ENCODE measurements at regions not wholly inside any gene's neighbourhood (a gene's known extent, or its start where the extent isn't known, plus 50 kb on each side); places are given as distances from the start of the nearest gene placed in this dataset.
"Not testable (repeated sequence)": the region's sequence is repeated elsewhere in the genome, so short reads cannot be mapped to it uniquely, and the experiment has no call there.

DNA sequence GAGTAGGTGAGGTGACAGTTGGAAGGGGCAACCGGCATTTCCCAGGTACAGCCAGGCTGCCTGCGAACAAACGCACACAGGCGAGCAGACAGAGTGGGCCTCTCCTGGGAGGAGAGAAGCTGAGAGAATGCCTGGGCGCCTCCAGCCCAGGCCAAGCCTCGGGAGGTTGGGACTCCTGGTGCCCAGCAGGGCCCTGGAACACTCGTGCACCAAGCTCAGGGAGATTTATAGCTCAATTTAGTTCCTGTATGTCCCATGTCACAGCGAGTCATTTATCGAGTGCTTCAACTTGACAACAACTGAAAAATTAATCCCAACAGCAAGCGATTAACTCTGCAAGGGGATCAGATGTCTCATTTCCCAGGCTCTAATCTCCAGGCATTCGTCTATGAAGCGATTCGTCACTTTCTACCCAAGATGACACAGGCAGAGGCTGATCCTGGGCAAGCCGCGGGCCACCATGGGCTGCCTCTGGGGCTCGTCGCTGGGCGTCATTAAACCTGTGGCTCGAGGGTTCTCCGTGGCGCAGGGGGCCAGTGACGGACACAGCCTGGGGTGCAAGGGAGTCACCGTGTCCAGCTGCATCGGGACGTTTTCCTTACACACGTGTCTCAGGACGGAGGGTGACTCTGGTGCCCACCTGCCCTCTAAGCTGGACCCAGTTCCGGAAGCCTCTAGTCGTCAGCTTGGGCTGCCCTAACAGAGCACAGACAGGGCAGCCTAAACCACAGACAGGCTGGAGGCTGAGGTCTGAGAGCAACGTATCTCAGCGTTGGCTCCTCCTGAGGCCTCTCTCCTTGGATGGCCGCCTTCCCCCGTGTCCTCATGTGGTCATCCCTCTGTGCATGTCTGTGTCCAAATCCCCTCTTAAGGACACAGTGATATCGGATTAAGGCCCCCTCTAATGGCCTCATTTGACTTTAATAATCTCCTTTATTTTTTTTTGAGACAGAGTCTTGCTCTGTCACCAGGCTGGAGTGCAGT is 154.1 kb downstream of the CTTN start:
- DNase-seq: peak; percentile 53
- no peak overlapping the region for H3K4me3 ChIP-seq (ENCODE audit: insufficient read depth, low read depth, low read length)
- H3K27me3 ChIP-seq (ENCODE audit: control insufficient read depth, insufficient read depth, low read length): no peaks in the 10 kb centered on the region
- H3K36me3 ChIP-seq (replicated peaks; ENCODE audit: control insufficient read depth, insufficient read depth, low read length): no peaks in the 10 kb centered on the region

DNA sequence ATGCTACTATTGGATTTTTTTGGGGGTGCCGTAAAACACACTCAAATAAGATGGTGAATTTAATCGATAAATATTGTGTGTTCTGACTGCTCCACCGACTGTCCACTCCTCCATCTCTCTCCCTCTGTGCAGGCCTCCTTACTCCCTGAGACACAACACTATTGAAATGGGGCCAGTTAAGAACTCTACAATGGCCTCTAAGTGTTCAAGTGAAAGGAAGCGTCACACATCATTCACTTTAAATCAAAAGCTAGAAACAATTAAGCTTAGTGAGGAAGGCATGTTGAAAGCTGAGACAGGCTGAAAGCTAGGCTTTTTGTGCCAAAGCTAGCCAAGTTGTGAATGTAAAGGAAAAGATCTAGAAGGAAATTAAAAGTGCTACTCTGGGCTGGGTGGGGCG is 156.7 kb downstream of the CTTN start:
- Histone ChIP-seq H3K27me3 (ENCODE audit: control insufficient read depth, insufficient read depth, low read length) (no peaks in the 10 kb centered on the region), H3K4me3 (ENCODE audit: insufficient read depth, low read depth, low read length) (no peak overlapping the region), H3K36me3 (replicated peaks; ENCODE audit: control insufficient read depth, insufficient read depth, low read length) (no peaks in the 10 kb centered on the region)
- no peak for DNase-seq

- H3K36me3 ChIP-seq (replicated peaks; ENCODE audit: control insufficient read depth, insufficient read depth, low read length): no peaks in the 10 kb centered on the region
- H3K27me3 ChIP-seq (ENCODE audit: control insufficient read depth, insufficient read depth, low read length): no peaks in the 10 kb centered on the region
- no peak for DNase-seq
- H3K4me3 ChIP-seq (ENCODE audit: insufficient read depth, low read depth, low read length): no peak overlapping the region
Observed at GRCh38 chr11:70556884-70557741, 158.8 kb downstream of the CTTN start.

DNA sequence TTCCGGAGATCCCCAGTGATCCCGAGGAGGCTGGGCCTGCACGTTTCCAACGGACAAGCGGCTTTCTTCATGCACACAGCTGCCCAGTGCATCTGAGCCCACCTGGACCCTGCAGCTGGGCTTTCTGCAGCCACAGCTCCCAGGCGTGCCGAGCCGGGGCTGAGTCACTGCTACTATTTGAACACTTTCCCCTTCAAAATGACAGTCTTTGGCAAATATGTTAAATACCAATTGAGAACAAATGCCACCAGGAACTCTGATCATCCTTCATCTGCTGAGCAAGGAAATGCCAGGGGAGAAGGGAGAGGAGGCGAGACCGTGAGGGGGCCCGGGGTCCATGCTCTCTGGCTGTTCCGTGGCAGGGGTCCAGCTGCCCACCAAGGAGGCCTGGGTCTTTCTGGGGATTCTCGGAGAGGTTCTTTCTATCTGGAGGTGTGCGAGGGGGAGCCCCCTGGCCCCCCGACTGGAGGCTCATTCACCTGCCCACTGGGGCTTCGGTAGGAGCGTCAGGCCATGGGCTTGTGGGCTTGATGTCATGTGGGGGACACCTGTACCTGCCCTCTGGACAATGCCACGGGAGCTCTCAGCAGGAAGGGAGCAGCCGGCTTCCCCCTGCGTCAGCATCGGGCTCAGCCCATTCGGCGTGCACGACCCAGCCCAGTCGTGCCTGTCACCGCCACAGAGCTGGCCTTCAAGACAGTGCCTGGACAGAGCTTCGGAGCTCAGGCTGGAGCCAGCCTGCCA is 159.6 kb downstream of the CTTN start:
- no peaks in the 10 kb centered on the region for H3K27me3 ChIP-seq (ENCODE audit: control insufficient read depth, insufficient read depth, low read length)
- H3K36me3 ChIP-seq (replicated peaks; ENCODE audit: control insufficient read depth, insufficient read depth, low read length): no peaks in the 10 kb centered on the region
- DNase-seq: no peak
- H3K4me3 ChIP-seq (ENCODE audit: insufficient read depth, low read depth, low read length): no peak overlapping the region

DNA sequence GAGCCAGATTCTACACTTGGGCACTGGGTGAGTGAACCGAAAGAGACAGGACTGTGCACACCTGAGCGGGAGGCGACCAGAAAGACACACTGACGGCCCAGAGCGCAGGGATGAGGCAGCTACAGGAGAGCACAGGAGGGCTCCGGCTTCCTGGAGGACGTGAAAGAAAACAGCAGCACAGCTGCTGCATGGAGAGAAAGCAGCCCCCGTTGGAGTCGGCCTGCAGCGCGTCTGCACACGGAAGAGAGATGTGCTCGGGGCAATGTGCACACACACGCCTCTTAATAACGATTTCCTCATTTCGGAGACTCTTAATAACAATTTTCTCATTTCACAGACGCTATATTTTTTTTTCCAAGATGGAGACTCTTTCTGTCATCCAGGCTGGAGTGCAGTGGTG is 160.4 kb downstream of the CTTN start:
- no peak for DNase-seq
- H3K4me3 ChIP-seq (ENCODE audit: insufficient read depth, low read depth, low read length): no peak overlapping the region
- H3K36me3 ChIP-seq (replicated peaks; ENCODE audit: control insufficient read depth, insufficient read depth, low read length): no peaks in the 10 kb centered on the region
- no peaks in the 10 kb centered on the region for H3K27me3 ChIP-seq (ENCODE audit: control insufficient read depth, insufficient read depth, low read length)

GRCh38 chr11:70559516-70559915 is 161.2 kb downstream of the CTTN start:
- no peak for DNase-seq
- H3K27me3 ChIP-seq (ENCODE audit: control insufficient read depth, insufficient read depth, low read length): no peaks in the 10 kb centered on the region
- no peak overlapping the region for H3K4me3 ChIP-seq (ENCODE audit: insufficient read depth, low read depth, low read length)
- no peaks in the 10 kb centered on the region for H3K36me3 ChIP-seq (replicated peaks; ENCODE audit: control insufficient read depth, insufficient read depth, low read length)

DNA sequence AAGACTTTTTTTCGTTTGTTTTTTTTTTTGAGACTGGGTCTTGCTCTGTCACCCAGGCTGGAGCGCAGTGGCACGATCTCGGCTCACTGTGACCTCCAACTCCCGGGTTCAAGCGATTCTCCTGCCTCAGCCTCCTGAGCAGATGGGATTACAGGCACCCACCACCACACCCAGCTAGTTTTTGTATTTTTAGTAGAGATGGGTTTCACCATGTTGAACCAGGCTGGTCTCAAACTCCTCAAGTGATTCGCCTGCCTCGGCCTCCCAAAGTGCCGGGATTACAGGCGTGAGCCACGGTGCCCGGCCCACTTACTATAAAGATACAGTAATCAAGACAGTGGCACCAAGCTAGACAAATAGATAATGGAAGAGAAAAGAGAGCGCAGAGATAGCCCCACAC is 162.3 kb downstream of the CTTN start:
- not testable (repeated sequence) for H3K4me3 ChIP-seq (ENCODE audit: insufficient read depth, low read depth, low read length); DNase-seq; H3K27me3 ChIP-seq (ENCODE audit: control insufficient read depth, insufficient read depth, low read length); H3K36me3 ChIP-seq (replicated peaks; ENCODE audit: control insufficient read depth, insufficient read depth, low read length)

DNA sequence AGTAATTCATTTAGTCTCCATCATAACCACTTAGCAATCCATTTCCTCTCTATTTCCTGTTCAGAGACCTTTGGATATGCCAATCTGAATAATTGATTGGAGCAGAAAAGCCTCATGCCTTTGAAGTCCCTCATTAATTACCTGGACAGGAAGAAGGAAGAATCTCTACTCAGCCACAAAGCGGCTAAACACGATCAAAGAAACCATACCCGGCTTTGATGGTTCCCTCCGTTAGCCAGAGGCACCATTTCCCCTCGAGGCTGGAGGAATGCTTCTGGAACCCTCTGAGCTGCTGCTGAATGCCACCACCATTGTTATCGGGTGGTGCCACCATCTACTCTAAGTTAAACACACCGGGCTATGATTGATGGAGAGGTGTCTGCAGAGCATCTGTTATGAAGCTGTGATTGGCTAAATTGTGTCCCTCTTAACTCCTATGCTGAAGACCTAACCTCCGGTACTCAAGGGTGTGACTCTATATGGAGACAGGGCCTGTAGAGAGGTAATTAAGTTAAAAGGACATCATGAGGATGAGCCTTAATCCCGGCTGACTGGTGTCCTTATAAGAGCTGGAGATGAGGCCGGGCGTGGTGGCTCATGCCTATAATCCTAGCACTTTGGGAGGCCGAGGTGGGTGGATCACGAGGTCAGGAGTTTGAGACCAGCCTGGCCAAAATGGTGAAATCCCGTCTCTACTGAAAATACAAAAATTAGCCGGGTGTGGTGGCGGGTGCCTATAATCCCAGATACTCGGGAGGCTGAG is 168.6 kb downstream of the CTTN start:
- DNase-seq: no peak
- H3K27me3 ChIP-seq (ENCODE audit: control insufficient read depth, insufficient read depth, low read length): no peaks in the 10 kb centered on the region
- H3K4me3 ChIP-seq (ENCODE audit: insufficient read depth, low read depth, low read length): no peak overlapping the region
- H3K36me3 ChIP-seq (replicated peaks; ENCODE audit: control insufficient read depth, insufficient read depth, low read length): no peaks in the 10 kb centered on the region

DNA sequence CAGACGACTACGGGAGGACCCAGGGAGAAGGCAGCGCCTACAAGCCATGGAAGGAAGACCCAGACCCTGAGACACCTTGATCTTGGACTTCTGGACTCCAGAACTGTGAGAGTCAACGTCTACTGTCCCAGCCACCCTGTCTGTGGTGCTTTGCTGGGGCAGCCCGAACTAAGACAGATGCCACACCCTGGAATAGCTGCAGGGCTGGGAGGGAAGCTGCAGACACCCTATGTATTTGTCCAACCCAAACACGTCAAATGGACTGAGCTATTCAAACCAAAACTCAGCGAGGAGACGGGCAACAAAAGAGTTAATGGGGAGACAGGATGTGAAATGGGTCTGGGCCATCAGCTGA is 169.3 kb downstream of the CTTN start:
- no peak for DNase-seq
- Histone ChIP-seq H3K4me3 (ENCODE audit: insufficient read depth, low read depth, low read length) (no peak overlapping the region), H3K36me3 (replicated peaks; ENCODE audit: control insufficient read depth, insufficient read depth, low read length) (no peaks in the 10 kb centered on the region), H3K27me3 (ENCODE audit: control insufficient read depth, insufficient read depth, low read length) (no peaks in the 10 kb centered on the region)

GRCh38 chr11:70568035-70568813 is 169.9 kb downstream of the CTTN start:
- peak overlapping the region; percentile 15 for H3K4me3 ChIP-seq (ENCODE audit: insufficient read depth, low read depth, low read length)
- no peaks in the 10 kb centered on the region for H3K36me3 ChIP-seq (replicated peaks; ENCODE audit: control insufficient read depth, insufficient read depth, low read length)
- no peaks in the 10 kb centered on the region for H3K27me3 ChIP-seq (ENCODE audit: control insufficient read depth, insufficient read depth, low read length)
- DNase-seq: peak; percentile 96

DNA sequence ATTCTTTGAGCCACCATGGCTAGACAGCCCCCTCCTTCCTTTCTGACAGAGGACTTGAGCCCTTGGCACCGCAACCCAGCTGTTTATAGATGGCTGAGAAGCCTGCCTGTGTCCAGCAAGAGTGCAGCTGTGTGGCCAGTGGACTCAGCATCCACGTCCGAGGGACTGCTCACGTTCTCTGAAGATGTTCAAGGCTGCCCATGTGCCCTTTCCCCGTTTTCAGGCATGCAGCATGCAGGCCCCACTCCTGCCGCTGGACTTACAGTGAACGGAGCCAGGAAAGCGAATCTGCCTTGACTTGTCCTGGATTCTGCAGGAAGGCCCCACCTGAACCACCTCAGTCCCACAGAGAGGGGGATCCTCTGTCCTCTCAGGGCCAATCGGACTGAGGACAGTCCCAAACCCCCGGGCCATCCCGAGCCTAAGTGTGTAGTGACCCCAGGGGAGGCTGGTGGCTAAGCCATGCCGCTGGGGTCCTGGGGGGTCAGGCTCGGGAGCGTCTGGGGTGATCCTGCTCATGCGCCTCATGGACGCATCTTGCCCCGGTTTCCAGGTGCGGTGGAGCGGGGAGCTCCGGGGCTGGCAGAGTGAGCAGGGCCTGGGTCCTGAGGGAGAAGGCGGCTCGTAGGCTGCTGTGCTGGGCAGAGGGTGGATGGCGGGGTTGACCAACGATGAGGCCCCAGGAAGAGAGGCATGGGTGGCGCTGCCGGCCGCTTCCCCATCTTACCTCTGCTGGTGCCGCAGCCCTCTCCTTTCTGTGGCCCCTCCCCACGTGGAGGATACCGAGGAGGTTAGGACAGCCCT is 170.7 kb downstream of the CTTN start:
- H3K27me3 ChIP-seq (ENCODE audit: control insufficient read depth, insufficient read depth, low read length): no peaks in the 10 kb centered on the region
- H3K4me3 ChIP-seq (ENCODE audit: insufficient read depth, low read depth, low read length): no peak overlapping the region
- DNase-seq: peak; percentile 75
- H3K36me3 ChIP-seq (replicated peaks; ENCODE audit: control insufficient read depth, insufficient read depth, low read length): no peaks in the 10 kb centered on the region

- no peak for DNase-seq
- Histone ChIP-seq H3K27me3 (ENCODE audit: control insufficient read depth, insufficient read depth, low read length) (no peaks in the 10 kb centered on the region), H3K4me3 (ENCODE audit: insufficient read depth, low read depth, low read length) (no peak overlapping the region), H3K36me3 (replicated peaks; ENCODE audit: control insufficient read depth, insufficient read depth, low read length) (no peaks in the 10 kb centered on the region)
Observed at GRCh38 chr11:70569618-70569890, 171.2 kb downstream of the CTTN start.

Data from H7 (cell line).